Stimulated activated naive CD4-positive, alpha-beta T cell treated with Interleukin-2 at 50 U/mL for 16 hours (primary cell): ENCODE measurements at regions not wholly inside any gene's neighbourhood (a gene's known extent, or its start where the extent isn't known, plus 50 kb on each side); places are given as distances from the start of the nearest gene placed in this dataset.

ENCODE experiments used
- DNase-seq: peaks from one replicate; lab custom pipeline; 2025; lab: John Stamatoyannopoulos, UW

DNA sequence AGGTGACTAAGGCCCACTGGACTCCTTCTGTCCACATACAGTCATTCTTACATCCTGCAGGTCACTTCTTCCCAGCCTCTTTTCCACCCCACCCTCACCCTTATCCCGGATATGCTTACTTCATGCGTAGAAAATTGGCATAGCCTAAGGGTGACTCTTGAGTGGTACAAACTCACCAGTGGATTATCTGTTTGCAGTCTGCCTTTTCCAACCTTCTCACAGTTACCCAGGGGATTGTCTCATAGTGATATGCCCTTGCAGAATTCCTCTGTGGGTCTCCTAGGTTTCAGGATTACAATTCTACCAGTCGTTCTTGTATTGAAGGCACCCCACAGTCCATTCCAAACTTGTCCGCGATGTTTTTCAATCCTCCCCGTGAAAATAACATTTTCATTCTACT is 752.9 kb upstream of the HS6ST1 start:
- no peak for DNase-seq

DNA sequence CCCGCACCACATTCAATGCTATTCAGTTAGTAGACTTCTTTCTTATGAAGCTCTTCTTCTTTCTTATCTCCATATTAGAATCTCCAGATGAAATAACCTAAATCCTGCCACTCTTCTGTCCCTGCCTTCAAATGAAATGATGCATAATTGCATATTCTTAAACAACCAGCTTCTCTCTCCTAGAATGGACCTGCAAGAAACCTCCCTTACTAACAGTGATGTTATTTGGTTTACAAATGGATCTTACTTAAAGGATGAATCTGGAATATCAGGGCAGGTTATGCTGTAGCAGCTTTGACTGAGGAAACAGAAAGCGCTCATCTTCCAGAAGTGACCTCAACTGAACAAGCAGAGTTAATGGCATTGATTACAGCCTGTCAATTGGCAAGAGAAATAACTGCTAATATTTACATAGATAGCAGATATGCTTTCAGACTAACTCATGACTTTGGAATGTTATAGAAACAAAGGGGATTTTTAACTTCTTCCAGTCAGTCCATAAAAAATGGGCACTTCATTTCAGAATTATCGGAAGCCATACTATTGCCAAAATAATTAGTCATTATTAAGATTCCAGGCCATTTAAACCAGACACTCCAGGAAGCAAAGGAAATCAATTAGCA is 755.7 kb upstream of the HS6ST1 start:
- no peak for DNase-seq

DNA sequence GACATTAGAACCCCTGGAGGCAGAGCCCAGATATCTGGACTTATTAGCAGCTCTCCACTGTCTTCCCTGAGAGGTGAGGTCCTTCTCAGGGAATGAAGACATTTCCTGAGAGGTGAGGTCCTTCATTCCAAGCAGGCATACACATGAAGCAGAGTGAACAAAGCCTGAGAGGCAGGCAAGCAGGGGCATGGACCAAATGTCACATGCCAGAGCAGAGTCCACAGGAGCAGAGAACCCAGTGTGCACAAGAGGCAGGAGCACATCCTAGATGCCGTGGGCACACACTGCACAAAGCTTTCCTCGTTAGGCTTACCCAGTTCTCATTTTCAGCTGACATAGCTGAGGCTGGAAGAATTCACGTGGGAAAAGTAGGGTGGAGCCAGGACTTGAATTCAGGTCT is 759.9 kb upstream of the HS6ST1 start:
- DNase-seq, result no peak

DNA sequence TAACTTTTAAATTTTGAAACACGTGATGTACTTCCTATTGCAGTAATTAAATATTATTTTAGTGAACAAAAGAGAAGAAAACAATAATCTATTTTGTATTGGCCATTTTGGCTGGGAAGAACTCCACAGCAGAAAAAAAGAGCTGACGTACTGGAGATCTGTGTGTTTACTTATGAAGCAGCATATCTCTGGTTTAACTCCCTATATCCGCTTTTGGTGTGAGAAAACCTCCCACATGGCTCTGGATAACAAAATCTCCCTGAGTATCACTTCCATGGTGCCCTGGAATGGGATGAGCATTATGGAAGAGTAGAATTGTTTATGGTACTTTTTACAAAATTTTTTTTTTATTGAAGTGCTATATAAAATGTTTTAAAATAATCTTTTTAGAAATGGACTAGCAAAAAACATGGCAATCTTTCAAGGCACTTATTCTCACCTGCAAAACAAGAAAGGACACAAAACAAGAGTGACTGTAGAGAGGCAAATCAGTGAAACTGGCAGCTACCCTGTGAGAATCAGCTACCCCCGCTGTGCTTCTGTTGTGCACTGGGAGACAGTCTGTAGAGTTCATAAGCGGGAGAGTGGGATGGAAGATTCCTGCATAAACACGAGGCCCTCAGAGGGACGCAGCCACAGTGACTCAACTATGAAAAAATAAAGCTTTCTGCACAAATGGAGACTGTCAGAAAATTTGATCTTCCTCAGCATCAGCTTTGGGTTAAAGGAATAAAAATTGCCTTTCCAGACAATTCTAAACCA is 762.2 kb upstream of the HS6ST1 start:
- DNase-seq, result no peak

DNA sequence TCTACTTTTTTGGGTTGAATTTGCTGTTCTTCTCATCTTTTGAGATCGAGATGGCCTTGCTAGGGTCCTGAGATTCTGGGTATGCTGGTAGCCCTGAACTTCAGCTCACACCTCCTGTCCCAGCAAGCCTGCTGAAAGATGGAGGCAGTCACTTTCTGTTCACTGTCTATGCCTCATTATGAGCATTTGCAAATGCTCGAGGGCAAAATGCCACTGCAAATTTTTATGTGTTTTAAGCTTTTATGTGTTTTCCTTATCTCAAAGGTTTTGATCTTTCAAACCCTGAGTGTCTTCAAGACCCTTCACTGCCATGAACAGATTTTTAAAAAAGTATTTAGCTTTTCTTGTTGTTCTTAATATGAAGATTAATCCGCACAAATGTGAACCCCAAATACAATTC is 766.7 kb upstream of the HS6ST1 start:
- no peak for DNase-seq

DNA sequence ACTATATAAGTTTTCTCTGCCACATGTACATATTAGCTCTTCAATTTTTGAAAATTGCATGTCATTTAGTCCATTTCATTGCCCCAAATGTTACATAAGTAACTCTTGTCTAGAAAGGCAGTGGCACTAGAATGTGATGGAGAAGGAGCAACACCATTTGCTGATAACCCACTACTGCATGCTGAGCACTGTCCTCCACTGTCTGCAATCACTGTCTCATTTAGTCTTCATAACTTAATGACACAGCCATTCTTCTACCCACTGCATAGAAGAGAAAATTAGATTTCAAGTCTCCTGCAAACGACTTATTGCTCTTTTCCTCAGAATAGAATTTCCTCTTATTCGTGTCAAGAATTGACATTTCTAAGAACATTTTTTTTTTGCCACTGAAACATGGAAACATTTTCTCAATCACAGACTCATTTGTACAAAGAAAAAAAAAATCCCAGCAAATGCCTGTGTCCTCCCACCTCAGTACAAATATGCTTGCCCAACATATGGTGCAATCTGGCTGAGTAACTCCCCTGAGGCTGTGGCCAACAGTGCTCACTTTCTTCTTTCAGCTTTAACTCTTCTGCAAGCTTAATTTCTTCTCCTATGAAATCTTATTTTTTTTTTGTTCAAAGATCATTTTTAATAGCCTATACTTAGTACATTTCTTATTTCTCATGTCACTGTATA is 768.6 kb upstream of the HS6ST1 start:
- DNase-seq, result no peak

DNA sequence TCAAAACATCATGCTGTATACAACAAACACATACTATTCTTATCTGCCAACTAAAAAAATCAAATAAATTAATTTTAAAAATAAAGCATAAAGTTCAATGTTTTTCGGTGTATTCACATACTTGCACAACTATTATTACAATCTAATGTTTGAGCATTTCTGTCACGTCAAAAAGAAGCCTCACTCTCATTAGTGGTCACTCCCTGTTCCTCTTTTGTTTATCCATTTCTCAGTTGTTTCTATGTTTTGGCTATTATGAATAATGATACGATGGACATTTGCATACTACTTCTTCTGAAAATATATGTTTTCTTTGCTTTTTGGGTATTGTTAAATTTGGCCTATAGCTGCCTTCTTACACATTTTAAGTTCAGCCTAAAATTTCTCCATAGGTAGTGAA is 773.0 kb upstream of the HS6ST1 start:
- no peak for DNase-seq

- no peak for DNase-seq
Measured at GRCh38 chr2:129092956-129093355, 774.3 kb upstream of the HS6ST1 start.

GRCh38 chr2:129101186-129101585 is 782.5 kb upstream of the HS6ST1 start:
- DNase-seq, result no peak

DNA sequence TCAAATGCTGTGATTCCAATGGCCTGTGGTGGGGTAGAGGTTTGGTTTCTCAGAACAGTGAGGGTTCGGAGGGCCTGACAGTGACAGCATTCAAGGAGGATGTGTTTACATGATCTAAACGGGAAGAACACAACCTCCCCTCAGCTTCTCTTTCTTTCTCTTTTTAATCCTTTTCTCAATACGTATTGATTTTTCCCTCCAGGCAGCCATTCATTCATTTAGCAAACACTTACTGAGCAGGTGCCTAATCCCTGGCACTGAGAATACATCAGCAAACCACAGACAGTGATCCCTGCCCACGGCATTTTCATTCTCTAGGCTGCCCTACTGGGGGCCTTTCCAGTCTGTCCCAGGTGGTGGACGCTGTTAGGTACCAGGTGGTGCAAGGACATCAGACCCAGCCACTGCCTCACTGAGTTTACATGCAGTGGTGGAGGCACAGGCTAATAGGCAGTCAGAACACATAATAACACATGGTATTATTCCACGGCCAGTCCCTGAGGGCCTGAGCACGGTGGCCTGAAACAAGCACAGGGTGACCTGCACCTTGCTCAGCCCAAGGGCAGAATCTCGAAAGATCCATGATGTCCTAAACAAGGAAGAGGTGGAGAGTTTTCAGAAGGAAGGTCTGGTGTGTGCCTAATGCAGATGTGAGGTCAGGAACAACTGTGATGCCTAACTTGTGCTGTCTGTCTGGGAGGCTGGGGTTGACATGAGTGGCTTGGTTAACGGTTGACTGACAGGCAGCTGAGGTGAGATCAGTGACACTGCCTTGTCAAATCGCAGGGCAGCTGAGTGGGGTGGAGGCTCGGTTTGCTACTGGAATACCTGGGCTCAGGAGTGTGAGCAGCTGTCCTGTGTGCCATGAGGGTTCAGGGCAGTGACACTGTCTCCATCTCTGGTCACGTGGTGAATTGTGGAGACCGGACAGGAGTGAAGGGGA is 785.5 kb upstream of the HS6ST1 start:
- no peak for DNase-seq

GRCh38 chr2:129112181-129112580 is 793.5 kb upstream of the HS6ST1 start:
- no peak for DNase-seq

- no peak for DNase-seq
Measured at GRCh38 chr2:129113776-129114175, 795.1 kb upstream of the HS6ST1 start.

GRCh38 chr2:129117434-129117833 is 798.8 kb upstream of the HS6ST1 start:
- DNase-seq, result no peak

GRCh38 chr2:129118296-129118695 is 799.6 kb upstream of the HS6ST1 start:
- no peak for DNase-seq

DNA sequence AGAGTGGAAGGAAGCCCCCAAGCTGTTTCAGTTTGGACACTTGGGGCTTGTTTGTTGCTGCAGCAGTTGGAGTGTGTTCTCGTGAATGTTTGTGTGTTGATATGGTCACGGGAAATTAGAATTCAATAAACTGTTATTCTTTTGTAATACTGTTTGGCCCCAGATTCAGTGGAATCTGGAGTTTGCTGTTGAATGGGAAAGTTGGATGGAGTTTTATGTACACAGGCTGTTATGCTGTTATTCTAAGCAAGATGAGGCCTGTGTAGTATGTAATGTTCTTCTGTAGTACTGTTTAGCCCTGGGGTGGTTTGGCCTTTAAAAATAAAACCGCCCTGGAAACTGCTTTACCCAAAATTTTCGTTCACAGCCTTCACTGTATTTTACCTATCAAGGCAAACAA is 810.4 kb upstream of the HS6ST1 start:
- no peak for DNase-seq

- no peak for DNase-seq
Measured at GRCh38 chr2:129133692-129134641, 815.3 kb upstream of the HS6ST1 start.

GRCh38 chr2:129135017-129135416 is 816.3 kb upstream of the HS6ST1 start:
- no peak for DNase-seq

DNA sequence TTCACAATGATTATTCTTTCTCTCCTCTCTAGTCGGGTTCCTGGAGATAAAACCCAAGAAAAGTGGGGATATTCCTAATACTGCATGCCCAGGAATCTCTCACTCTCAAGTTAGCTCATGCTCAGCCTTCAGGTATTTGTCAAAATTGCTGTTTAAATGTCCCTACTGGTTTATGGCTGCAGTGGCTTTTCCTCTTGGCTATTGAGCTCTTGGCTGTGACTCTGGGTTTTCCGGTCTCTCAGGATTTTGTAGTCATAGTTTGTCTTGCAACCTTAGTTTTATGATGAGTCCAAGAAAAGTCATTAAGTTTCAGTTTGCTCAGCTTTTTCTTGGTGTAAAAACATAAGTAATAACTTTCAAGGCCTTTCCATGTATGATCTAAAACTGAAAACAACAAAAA is 820.7 kb upstream of the HS6ST1 start:
- no peak for DNase-seq

DNA sequence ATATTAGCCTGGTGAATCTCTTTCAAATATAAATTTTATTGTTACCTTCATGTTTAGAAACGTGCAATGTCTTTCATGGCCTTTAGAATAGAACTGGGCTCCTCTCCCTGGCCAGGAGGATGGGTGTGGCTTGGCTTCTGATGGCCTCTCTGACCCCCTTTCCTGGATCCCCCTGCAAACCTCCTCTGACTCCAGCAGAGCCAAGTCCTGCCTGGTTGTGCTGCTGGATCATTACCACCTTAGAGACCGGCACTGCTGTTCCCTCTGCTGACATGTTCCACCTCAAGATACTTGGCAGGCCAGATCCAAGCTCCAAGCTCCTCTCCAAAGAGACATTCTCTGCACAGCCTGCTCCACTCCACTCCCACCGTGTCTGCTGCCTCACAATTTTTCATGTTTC is 823.8 kb upstream of the HS6ST1 start:
- DNase-seq, result no peak

- no peak for DNase-seq
Measured at GRCh38 chr2:129144082-129144791, 825.6 kb upstream of the HS6ST1 start.
